ENCODE measurements at regions not wholly inside any gene's neighbourhood (a gene's known extent, or its start where the extent isn't known, plus 50 kb on each side); places are given as distances from the start of the nearest gene placed in this dataset.
"Not testable (repeated sequence)": the region's sequence is repeated elsewhere in the genome, so short reads cannot be mapped to it uniquely, and the experiment has no call there.

DNA sequence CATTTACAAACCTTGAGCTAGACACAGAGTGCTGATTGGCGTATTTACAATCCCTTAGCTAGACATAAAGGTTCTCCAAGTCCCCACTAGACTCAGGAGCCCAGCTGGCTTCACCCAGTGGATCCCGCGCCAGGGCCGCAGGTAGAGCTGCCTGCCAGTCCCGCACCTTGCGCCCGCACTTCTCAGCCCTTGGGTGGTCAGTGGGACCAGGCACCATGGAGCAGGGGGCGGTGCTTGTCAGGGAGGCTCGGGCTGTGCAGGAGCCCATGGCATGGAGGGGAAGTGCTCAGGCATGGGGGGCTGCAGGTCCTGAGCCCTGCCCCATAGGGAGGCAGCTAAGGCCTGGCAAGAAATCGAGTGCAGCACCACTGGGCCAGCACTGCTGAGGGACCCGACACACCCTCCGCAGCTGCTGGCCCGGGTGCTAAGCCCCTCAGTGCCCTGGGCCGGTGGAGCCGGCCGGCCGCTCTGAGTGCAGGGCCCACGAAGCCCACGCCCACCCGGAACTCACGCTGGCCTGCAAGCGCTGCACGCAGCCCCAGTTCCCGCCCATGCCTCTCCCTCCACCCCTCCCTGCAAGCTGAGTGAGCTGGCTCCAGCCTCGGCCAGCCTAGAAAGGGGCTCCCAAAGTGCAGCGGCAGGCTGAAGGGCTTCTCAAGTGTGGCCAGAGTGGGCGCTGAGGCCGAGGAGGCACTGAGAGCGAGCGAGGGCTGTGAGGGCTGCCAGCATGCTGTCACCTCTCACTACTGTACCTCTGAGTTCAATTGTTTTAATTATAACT, 1213.9 kb downstream of the OTOL1 start:
- Histone ChIP-seq H3K4me3 (ENCODE audit: low read length) (no peak overlapping the region), H4K20me1 (ENCODE audit: insufficient read depth, low read length) (no peaks in the 10 kb centered on the region), H3K27ac (ENCODE audit: low read length) (no peak overlapping the region), H3K36me3 (replicated peaks; ENCODE audit: low read depth, low read length) (no peaks in the 10 kb centered on the region), H3K9me3 (ENCODE audit: insufficient read depth, low read length) (no peaks in the 10 kb centered on the region), H3K27me3 (ENCODE audit: low read depth, low read length) (no peaks in the 10 kb centered on the region), H3K9ac (ENCODE audit: low read length) (no peak overlapping the region), H3K4me2 (ENCODE audit: low read length) (no peak overlapping the region), H3K79me2 (ENCODE audit: low read length) (no peaks in the 10 kb centered on the region), H3K4me1 (ENCODE audit: low read length) (no peaks in the 10 kb centered on the region), H2AFZ (ENCODE audit: low read depth, low read length) (no peak overlapping the region)
- TF ChIP-seq, protein P1, sequence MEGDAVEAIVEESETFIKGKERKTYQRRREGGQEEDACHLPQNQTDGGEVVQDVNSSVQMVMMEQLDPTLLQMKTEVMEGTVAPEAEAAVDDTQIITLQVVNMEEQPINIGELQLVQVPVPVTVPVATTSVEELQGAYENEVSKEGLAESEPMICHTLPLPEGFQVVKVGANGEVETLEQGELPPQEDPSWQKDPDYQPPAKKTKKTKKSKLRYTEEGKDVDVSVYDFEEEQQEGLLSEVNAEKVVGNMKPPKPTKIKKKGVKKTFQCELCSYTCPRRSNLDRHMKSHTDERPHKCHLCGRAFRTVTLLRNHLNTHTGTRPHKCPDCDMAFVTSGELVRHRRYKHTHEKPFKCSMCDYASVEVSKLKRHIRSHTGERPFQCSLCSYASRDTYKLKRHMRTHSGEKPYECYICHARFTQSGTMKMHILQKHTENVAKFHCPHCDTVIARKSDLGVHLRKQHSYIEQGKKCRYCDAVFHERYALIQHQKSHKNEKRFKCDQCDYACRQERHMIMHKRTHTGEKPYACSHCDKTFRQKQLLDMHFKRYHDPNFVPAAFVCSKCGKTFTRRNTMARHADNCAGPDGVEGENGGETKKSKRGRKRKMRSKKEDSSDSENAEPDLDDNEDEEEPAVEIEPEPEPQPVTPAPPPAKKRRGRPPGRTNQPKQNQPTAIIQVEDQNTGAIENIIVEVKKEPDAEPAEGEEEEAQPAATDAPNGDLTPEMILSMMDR (IDR thresholded peaks at IDR 0.05; ENCODE audit: low read depth, low read length): no peak

DNA sequence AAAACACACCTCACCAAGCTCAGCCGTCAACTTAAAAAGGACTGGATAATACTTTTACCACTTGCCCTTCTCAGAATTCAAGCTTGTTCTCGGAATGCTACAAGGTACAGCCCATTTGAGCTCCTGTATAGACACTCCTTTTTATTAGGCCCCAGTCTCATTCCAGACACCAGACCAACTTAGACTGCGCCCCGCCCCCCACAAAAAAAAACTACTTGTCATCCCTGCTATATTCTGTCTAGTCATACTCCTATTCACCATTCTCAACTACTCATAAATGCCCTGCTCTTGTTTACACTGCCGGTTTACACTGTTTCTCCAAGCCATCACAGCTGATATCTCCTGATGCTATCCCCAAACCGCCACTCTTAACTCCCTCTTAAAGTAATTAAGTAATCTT, 1220.5 kb downstream of the OTOL1 start:
- H3K4me1 ChIP-seq (ENCODE audit: low read length); H3K79me2 ChIP-seq (ENCODE audit: low read length); H3K36me3 ChIP-seq (replicated peaks; ENCODE audit: low read depth, low read length); H3K4me3 ChIP-seq (ENCODE audit: low read length); H4K20me1 ChIP-seq (ENCODE audit: insufficient read depth, low read length); H3K27ac ChIP-seq (ENCODE audit: low read length); H2AFZ ChIP-seq (ENCODE audit: low read depth, low read length); H3K9me3 ChIP-seq (ENCODE audit: insufficient read depth, low read length); H3K27me3 ChIP-seq (ENCODE audit: low read depth, low read length); H3K4me2 ChIP-seq (ENCODE audit: low read length); H3K9ac ChIP-seq (ENCODE audit: low read length): not testable (repeated sequence)

DNA sequence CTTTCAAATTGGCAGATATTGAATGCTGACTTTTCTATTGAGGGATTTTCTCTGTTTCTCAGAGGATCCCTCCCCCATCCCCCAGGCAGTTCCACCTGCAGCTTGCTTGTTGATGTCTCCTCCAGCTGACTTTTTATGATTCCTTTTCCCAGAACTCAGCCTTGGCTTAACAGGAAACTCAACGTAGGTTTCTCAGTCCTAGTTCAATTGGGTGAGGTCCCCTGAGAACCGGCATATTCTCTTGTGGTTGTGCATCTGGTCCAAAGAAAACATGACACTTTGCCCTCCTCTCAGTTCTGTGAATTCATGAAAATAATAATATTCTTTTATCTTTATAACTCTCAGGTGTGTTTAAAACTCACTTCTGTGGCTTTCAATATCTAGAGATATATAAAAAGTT, 1222.1 kb downstream of the OTOL1 start:
- no peaks in the 10 kb centered on the region for H4K20me1 ChIP-seq (ENCODE audit: insufficient read depth, low read length)
- H3K9me3 ChIP-seq (ENCODE audit: insufficient read depth, low read length): no peaks in the 10 kb centered on the region
- no peak overlapping the region for H2AFZ ChIP-seq (ENCODE audit: low read depth, low read length)
- H3K36me3 ChIP-seq (replicated peaks; ENCODE audit: low read depth, low read length): no peaks in the 10 kb centered on the region
- no peak overlapping the region for H3K4me2 ChIP-seq (ENCODE audit: low read length)
- H3K79me2 ChIP-seq (ENCODE audit: low read length): no peaks in the 10 kb centered on the region
- no peaks in the 10 kb centered on the region for H3K27me3 ChIP-seq (ENCODE audit: low read depth, low read length)
- no peak overlapping the region for H3K9ac ChIP-seq (ENCODE audit: low read length)
- no peak overlapping the region for H3K27ac ChIP-seq (ENCODE audit: low read length)
- no peak overlapping the region for H3K4me3 ChIP-seq (ENCODE audit: low read length)
- H3K4me1 ChIP-seq (ENCODE audit: low read length): no peaks in the 10 kb centered on the region
- TF ChIP-seq, protein P1 (IDR thresholded peaks at IDR 0.05; ENCODE audit: low read depth, low read length): no peak
- TF ChIP-seq EZH2phosphoT487 (IDR thresholded peaks at IDR 0.05; ENCODE audit: low read depth): no peak

DNA sequence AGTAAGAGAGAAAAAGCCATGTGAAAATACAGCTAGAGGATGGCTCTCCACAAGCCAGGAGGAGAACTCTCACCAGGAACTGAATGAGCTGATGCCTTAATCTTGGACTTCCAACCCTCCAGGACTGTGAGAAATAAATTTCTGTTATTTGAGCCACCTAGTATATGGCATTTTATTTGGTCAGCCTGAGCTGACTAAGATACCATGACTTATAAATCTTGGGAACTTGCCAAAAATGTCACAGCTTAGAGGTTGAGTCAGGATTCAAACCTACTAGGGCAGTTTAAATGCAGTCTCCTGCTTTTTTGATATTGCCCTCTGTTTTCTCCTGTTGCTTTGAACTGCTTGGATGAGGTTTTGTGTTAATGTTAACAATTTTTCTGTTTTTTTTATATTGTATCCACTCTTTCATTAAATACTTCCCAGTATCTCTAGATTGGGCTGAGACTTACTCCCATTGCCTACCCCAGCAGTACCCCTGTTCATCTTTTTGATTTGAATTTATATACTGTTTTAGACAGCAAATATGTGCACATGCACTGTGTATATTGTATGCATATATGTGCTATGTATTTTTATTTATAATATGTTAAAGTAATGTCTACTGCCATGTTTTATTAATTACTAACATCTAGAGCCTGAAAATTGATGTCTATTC, 1223.2 kb downstream of the OTOL1 start:
- no peak for TF ChIP-seq EZH2phosphoT487 (IDR thresholded peaks at IDR 0.05; ENCODE audit: low read depth)
- TF ChIP-seq, protein P1 (IDR thresholded peaks at IDR 0.05; ENCODE audit: low read depth, low read length): no peak
- Histone ChIP-seq H2AFZ (ENCODE audit: low read depth, low read length) (no peak overlapping the region), H3K36me3 (replicated peaks; ENCODE audit: low read depth, low read length) (no peaks in the 10 kb centered on the region), H3K9ac (ENCODE audit: low read length) (no peak overlapping the region), H3K9me3 (ENCODE audit: insufficient read depth, low read length) (no peaks in the 10 kb centered on the region), H3K27me3 (ENCODE audit: low read depth, low read length) (no peaks in the 10 kb centered on the region), H4K20me1 (ENCODE audit: insufficient read depth, low read length) (no peaks in the 10 kb centered on the region), H3K4me3 (ENCODE audit: low read length) (no peak overlapping the region), H3K4me1 (ENCODE audit: low read length) (no peaks in the 10 kb centered on the region), H3K4me2 (ENCODE audit: low read length) (no peak overlapping the region), H3K79me2 (ENCODE audit: low read length) (no peaks in the 10 kb centered on the region), H3K27ac (ENCODE audit: low read length) (no peak overlapping the region)

All from OCI-LY3 (cell line).